ENCODE measurements at regions not wholly inside any gene's neighbourhood (a gene's known extent, or its start where the extent isn't known, plus 50 kb on each side); places are given as distances from the start of the nearest gene placed in this dataset.

DNA sequence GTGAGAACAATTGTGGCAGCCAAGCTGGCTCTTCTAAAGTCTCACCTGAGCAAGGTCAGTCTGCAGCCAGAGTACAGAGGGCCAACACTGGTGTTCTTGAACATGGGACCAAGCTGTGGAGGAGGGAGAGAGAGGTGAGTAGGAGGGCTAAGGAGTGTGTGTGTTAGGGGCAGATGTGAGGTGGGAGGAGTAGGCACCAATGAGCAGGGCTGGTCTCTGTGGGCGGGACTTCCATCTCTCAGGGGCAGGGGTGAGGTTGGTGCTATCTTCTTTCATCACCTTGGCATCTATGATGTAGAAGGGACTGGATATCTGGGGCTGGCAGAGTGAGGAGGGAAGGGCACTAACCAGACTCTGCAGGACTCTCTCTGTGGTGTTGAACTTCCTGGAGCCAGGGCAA is 72.4 kb downstream of the MBD3L1 start:
- no peaks in the 10 kb centered on the region for H3K27me3 Mint-ChIP-seq (ENCODE audit: low read depth)

GRCh38 chr19:8905342-8905741 is 73.2 kb downstream of the MBD3L1 start:
- peaks cover 9% of the 10 kb centered on the region for H3K36me3 Mint-ChIP-seq
- ChIA-PET CTCF (no interaction called here), POLR2A (no interaction called here)
- no peak overlapping the region for H3K4me3 Mint-ChIP-seq
- no peak for DNase-seq (ENCODE audit: low spot score)
- H3K9me3 Mint-ChIP-seq = peaks cover 11% of the 10 kb centered on the region
- H3K27ac Mint-ChIP-seq = no peak overlapping the region
- TF ChIP-seq MYBL2 (CRISPR knock-in tag; IDR thresholded peaks at IDR 0.05) (no peak), SMAD3 (CRISPR knock-in tag; IDR thresholded peaks at IDR 0.05; ENCODE audit: borderline replicate concordance) (no peak), CREB1 (CRISPR knock-in tag; IDR thresholded peaks at IDR 0.05) (no peak), IRF2 (CRISPR knock-in tag; IDR thresholded peaks at IDR 0.05; ENCODE audit: borderline replicate concordance, low read depth) (no peak), RELA (CRISPR knock-in tag; IDR thresholded peaks at IDR 0.05; ENCODE audit: borderline replicate concordance) (no peak), GRHL2 (CRISPR knock-in tag; IDR thresholded peaks at IDR 0.05; ENCODE audit: insufficient replicate concordance, severe bottlenecking) (no peak), PRRX2 (CRISPR knock-in tag; IDR thresholded peaks at IDR 0.05) (no peak), ZBTB21 (CRISPR knock-in tag; IDR thresholded peaks at IDR 0.05; ENCODE audit: borderline replicate concordance) (no peak), TEAD4 (CRISPR knock-in tag; IDR thresholded peaks at IDR 0.05) (no peak), GABPB1 (CRISPR knock-in tag; IDR thresholded peaks at IDR 0.05) (no peak), NR3C1 (CRISPR knock-in tag; conservative IDR thresholded peaks at IDR 0.05; ENCODE audit: low read depth) (no peak)
- TF ChIP-seq, protein P1, sequence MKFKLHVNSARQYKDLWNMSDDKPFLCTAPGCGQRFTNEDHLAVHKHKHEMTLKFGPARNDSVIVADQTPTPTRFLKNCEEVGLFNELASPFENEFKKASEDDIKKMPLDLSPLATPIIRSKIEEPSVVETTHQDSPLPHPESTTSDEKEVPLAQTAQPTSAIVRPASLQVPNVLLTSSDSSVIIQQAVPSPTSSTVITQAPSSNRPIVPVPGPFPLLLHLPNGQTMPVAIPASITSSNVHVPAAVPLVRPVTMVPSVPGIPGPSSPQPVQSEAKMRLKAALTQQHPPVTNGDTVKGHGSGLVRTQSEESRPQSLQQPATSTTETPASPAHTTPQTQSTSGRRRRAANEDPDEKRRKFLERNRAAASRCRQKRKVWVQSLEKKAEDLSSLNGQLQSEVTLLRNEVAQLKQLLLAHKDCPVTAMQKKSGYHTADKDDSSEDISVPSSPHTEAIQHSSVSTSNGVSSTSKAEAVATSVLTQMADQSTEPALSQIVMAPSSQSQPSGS (CRISPR knock-in tag; IDR thresholded peaks at IDR 0.05; ENCODE audit: borderline replicate concordance, low read depth) = no peak
- TF ChIP-seq, protein P2, sequence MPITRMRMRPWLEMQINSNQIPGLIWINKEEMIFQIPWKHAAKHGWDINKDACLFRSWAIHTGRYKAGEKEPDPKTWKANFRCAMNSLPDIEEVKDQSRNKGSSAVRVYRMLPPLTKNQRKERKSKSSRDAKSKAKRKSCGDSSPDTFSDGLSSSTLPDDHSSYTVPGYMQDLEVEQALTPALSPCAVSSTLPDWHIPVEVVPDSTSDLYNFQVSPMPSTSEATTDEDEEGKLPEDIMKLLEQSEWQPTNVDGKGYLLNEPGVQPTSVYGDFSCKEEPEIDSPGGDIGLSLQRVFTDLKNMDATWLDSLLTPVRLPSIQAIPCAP (CRISPR knock-in tag; IDR thresholded peaks at IDR 0.05) = no peak
- H3K4me1 Mint-ChIP-seq = no peaks in the 10 kb centered on the region
- no peaks in the 10 kb centered on the region for H3K27me3 Mint-ChIP-seq (ENCODE audit: low read depth)
- ATAC-seq = no peak

More for the DNA sequence above, 72.4 kb downstream of the MBD3L1 start:
- no peak for TF ChIP-seq ATF1 (CRISPR knock-in tag; IDR thresholded peaks at IDR 0.05)
- no peak for TF ChIP-seq FOXP4 (CRISPR knock-in tag; IDR thresholded peaks at IDR 0.05)
- TF ChIP-seq, protein P3, sequence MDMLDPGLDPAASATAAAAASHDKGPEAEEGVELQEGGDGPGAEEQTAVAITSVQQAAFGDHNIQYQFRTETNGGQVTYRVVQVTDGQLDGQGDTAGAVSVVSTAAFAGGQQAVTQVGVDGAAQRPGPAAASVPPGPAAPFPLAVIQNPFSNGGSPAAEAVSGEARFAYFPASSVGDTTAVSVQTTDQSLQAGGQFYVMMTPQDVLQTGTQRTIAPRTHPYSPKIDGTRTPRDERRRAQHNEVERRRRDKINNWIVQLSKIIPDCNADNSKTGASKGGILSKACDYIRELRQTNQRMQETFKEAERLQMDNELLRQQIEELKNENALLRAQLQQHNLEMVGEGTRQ (CRISPR knock-in tag; IDR thresholded peaks at IDR 0.05) = no peak
- TF ChIP-seq NFYB (CRISPR knock-in tag; conservative IDR thresholded peaks at IDR 0.05; ENCODE audit: low read depth) = no peak
- ChIA-PET POLR2A (no interaction called here), CTCF (no interaction called here)
- Mint-ChIP-seq H3K36me3 (peaks cover 9% of the 10 kb centered on the region), H3K4me1 (no peaks in the 10 kb centered on the region), H3K9me3 (peaks cover 11% of the 10 kb centered on the region), H3K27ac (no peak overlapping the region), H3K4me3 (no peak overlapping the region)
- ATAC-seq = no peak
- DNase-seq (ENCODE audit: low spot score) = no peak

GRCh38 chr19:8908066-8908465 is 75.9 kb downstream of the MBD3L1 start:
- no peak for DNase-seq (ENCODE audit: low spot score)
- Mint-ChIP-seq H3K27me3 (ENCODE audit: low read depth) (no peaks in the 10 kb centered on the region), H3K36me3 (peaks cover 10% of the 10 kb centered on the region), H3K27ac (no peak overlapping the region), H3K4me1 (no peaks in the 10 kb centered on the region), H3K9me3 (peaks cover 12% of the 10 kb centered on the region), H3K4me3 (no peak overlapping the region)
- ChIA-PET CTCF (no interaction called here), POLR2A (no interaction called here)
- no peak for ATAC-seq
- TF ChIP-seq ATF3 (CRISPR knock-in tag; conservative IDR thresholded peaks at IDR 0.05) (no peak), GABPB1 (CRISPR knock-in tag; IDR thresholded peaks at IDR 0.05) (no peak), STAT6 (CRISPR knock-in tag; conservative IDR thresholded peaks at IDR 0.05; ENCODE audit: low read depth) (no peak), RORB (CRISPR knock-in tag; IDR thresholded peaks at IDR 0.05) (no peak), MXD4 (CRISPR knock-in tag; IDR thresholded peaks at IDR 0.05; ENCODE audit: borderline replicate concordance) (no peak), FOXJ3 (CRISPR knock-in tag; IDR thresholded peaks at IDR 0.05; ENCODE audit: borderline replicate concordance) (no peak), TCF7 (CRISPR knock-in tag; IDR thresholded peaks at IDR 0.05; ENCODE audit: low read depth) (no peak), SMAD3 (CRISPR knock-in tag; IDR thresholded peaks at IDR 0.05; ENCODE audit: borderline replicate concordance) (no peak), ZNF671 (CRISPR knock-in tag; IDR thresholded peaks at IDR 0.05) (no peak), ZNF317 (CRISPR knock-in tag; IDR thresholded peaks at IDR 0.05; ENCODE audit: borderline replicate concordance, low read depth) (no peak)
- TF ChIP-seq, protein P3 (CRISPR knock-in tag; IDR thresholded peaks at IDR 0.05) = no peak
